Right lobe of liver (tissue), 6 donors: ENCODE measurements at regions not wholly inside any gene's neighbourhood (a gene's known extent, or its start where the extent isn't known, plus 50 kb on each side); places are given as distances from the start of the nearest gene placed in this dataset.
"Not testable (repeated sequence)": the region's sequence is repeated elsewhere in the genome, so short reads cannot be mapped to it uniquely, and the experiment has no call there.

ENCODE experiments used
- ATAC-seq, 4 donors: fragments of 200-7000 bp; cut with Tn5 transposase; one replicate each; pipeline ENCODE4 v1.9.1; 2020; ENCODE audit warnings: mild to moderate bottlenecking in 4 of 4, moderate library complexity in 4 of 4
- DNase-seq, 3 donors: peaks; one replicate each; pipeline ENCODE4 v3.0.0-alpha.2; 2020
- H3K27ac ChIP-seq, 3 donors: fragments of 200-600 bp; one replicate each; pipeline ENCODE4 v1.8.0; 2022
- H3K27me3 ChIP-seq, 2 donors: fragments of 200-600 bp; one replicate each; pipeline ENCODE4 v1.8.0; 2022
- H3K36me3 ChIP-seq, 4 donors: fragments of 200-600 bp; sonication (generic) in 1 of 4; one replicate each; pipeline versions ENCODE4 v1.5.1 to v1.8.0; 2017 to 2022; ENCODE audit warnings: control low read depth in 1 of 4
- H3K4me1 ChIP-seq, 4 donors: fragments of 200-600 bp; sonication (generic) in 1 of 4; one replicate each; pipeline versions ENCODE4 v1.5.1 to v1.8.0; 2017 to 2022; ENCODE audit warnings: control low read depth in 1 of 4
- H3K4me3 ChIP-seq, 3 donors: fragments of 200-600 bp; one replicate each; pipeline ENCODE4 v1.8.0; 2022
- H3K9me3 ChIP-seq, 4 donors: fragments of 200-600 bp; sonication (generic) in 1 of 4; one replicate each; pipeline versions ENCODE4 v1.5.1 to v1.8.0; 2017 to 2022; ENCODE audit warnings: control low read depth in 1 of 4
- POLR2A ChIP-seq: fragments of 450-650 bp; IDR thresholded peaks from one replicate; pipeline ENCODE4 v1.6.1; 2017; ENCODE audit warnings: antibody characterized with exemption, mild to moderate bottlenecking
- WGBS: methylation state at CpG from one replicate; pipeline ENCODE4 v1.1.6; 2018; ENCODE audit warnings: low coverage, low lambda C conversion rate; ENCODE audit not compliant: insufficient coverage; ENCODE audit errors: missing lambda C conversion rate; 5-methylcytosine and 5-hydroxymethylcytosine counted together
- intact Hi-C, 2 donors: fragments of 100-400 bp; cut with DNase I; formaldehyde crosslinking; loops; one replicate each; pipeline versions ENCODE4 v1.11.2 to v1.14.1; 2022
- TF ChIP-seq, protein P1 (sequence below), 4 donors: fragments of 200-600 bp in 3 of 4; fragments of 450-650 bp in 1 of 4; IDR thresholded peaks; one replicate each; pipeline versions ENCODE4 v1.5.1 to v1.8.0; 2016 to 2022; ENCODE audit warnings: antibody characterized with exemption in 4 of 4, mild to moderate bottlenecking in 2 of 4
- donor health status: DM: no; HTN: yes; CAD: no.
- donor health status: DM: no; HTN: no; CAD: no.
- donor health status: DM: no; HTN: no; CAD: no.
- donor health status: DM: no; HTN: yes; CAD: no.
- donor health status: DM: no; HTN: yes; CAD: no.

DNA sequence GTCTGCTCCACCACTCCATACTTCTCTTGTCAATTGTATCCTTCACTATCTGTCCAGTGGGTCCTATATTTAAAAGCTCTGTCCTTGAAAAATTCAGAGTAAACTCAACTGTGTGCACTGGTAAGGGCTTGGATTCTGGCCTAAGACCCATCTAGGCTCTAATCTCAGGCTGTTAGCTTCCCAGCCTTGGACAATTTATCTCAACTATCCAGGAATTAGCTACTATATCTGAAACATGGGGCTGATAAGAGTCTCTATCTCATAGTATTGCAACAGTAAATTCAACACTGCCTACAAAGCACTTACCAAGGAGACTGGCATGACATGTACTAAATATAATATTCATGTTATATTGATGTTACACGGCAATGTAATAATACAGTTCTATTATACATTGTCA lies 303.4 kb downstream of the XPNPEP1 start:
- Histone ChIP-seq H3K27me3 (no peaks in the 10 kb centered on the region), H3K27ac (no peak overlapping the region), H3K9me3 (no peaks in the 10 kb centered on the region), H3K36me3 (no peaks in the 10 kb centered on the region), H3K4me1 (peaks cover 0 to 3% (median 0%) of the 10 kb centered on the region in 4 donors), H3K4me3 (no peak overlapping the region)
- TF ChIP-seq, protein P1, sequence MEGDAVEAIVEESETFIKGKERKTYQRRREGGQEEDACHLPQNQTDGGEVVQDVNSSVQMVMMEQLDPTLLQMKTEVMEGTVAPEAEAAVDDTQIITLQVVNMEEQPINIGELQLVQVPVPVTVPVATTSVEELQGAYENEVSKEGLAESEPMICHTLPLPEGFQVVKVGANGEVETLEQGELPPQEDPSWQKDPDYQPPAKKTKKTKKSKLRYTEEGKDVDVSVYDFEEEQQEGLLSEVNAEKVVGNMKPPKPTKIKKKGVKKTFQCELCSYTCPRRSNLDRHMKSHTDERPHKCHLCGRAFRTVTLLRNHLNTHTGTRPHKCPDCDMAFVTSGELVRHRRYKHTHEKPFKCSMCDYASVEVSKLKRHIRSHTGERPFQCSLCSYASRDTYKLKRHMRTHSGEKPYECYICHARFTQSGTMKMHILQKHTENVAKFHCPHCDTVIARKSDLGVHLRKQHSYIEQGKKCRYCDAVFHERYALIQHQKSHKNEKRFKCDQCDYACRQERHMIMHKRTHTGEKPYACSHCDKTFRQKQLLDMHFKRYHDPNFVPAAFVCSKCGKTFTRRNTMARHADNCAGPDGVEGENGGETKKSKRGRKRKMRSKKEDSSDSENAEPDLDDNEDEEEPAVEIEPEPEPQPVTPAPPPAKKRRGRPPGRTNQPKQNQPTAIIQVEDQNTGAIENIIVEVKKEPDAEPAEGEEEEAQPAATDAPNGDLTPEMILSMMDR (IDR thresholded peaks at IDR 0.05), result no peak
- TF ChIP-seq POLR2A, result no peak
- intact Hi-C loops, result no loop called here
- WGBS, result 83% methylated on average over 1 of the region's 1 CpG
- DNase-seq, result no peak
- no peak for ATAC-seq

DNA sequence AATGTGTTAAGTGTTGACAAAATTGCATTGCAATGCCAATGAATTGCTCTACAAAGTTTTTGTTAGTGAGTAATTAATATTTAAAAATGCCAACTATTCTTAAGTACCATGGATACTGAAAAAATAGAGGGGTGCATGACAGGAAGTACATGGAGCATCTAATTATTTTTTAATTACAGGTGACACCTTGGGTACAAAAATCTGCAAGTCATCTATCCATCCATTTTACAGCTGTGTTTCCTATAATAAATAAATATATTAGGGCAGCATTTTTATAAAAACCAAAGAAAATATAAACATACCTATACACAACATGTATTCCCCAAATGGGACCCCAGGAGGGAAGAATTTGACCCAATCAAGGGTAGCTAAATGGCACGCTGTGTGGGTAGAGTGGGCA lies 304.6 kb downstream of the XPNPEP1 start:
- Histone ChIP-seq H3K4me1 (no peaks in the 10 kb centered on the region), H3K36me3 (no peaks in the 10 kb centered on the region), H3K4me3 (no peak overlapping the region), H3K27ac (no peak overlapping the region), H3K9me3 (no peaks in the 10 kb centered on the region), H3K27me3 (no peaks in the 10 kb centered on the region)
- 69% methylated on average over 1 of the region's 1 CpG for WGBS
- TF ChIP-seq, protein P1 (IDR thresholded peaks at IDR 0.05), result no peak
- no peak for TF ChIP-seq POLR2A
- DNase-seq (no peak), ATAC-seq (no peak)
- intact Hi-C loops, result no loop called here

DNA sequence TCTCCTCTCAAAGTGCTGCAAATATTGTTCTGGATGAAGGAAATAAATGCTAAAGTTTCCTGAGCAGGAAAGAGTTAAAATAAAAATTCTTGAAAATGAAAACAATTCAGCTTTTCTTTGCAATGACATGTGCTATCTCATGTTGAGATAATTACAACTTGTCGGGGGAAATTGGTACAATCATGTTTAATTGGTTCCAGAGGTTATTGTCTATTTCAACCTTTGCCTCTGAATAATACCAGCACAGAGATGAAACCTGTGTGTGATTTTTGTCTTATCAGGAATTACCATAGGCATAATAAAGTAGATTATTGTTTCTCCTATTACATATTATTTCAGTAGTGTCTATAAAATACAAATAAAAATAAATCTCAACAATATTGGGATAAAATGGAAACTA lies 305.0 kb downstream of the XPNPEP1 start:
- WGBS, result 0% methylated on average over 1 of the region's 1 CpG
- Histone ChIP-seq H3K36me3 (no peaks in the 10 kb centered on the region), H3K4me3 (no peak overlapping the region), H3K27me3 (no peaks in the 10 kb centered on the region), H3K4me1 (no peaks in the 10 kb centered on the region), H3K9me3 (no peaks in the 10 kb centered on the region), H3K27ac (no peak overlapping the region)
- ATAC-seq (no peak), DNase-seq (no peak)
- intact Hi-C loops, result no loop called here
- TF ChIP-seq, protein P1 (IDR thresholded peaks at IDR 0.05), result no peak
- TF ChIP-seq POLR2A, result no peak

DNA sequence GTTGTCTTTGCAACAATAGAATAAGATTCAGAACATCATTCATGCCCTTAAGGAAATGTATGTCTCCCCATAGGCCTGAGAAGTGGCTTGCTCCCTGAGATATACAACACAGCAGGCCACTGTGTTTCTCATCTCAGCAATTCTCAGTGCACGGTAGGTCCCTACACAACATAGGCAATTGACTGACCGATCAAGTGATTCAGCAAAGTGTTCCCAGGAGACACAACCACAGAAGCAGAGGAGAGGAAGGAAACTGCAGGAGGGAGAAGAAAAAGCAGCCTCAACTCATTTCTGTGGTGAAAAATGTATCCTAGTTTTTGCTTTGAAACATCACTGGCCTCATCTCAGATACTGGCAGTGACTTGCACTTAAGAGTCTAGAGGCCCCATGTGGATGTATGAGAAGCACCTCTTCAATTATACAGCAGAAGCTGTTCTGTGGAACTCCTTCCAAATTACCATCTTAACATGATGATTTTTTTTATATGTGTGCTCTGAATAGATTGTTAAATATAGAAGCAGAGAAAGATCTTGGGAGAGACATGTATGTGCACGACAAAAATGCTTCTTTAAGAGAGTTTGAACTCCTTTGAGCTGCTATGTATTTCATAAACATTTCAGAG lies 306.8 kb downstream of the XPNPEP1 start:
- intact Hi-C loops, result no loop called here
- Histone ChIP-seq H3K4me1 (no peaks in the 10 kb centered on the region), H3K9me3 (no peaks in the 10 kb centered on the region), H3K27ac (no peak overlapping the region), H3K4me3 (no peak overlapping the region), H3K36me3 (no peaks in the 10 kb centered on the region), H3K27me3 (no peaks in the 10 kb centered on the region)
- TF ChIP-seq, protein P1 (IDR thresholded peaks at IDR 0.05), result no peak
- TF ChIP-seq POLR2A, result no peak
- WGBS, result 59% methylated on average over 3 of the region's 3 CpGs
- ATAC-seq, result no peak
- no peak for DNase-seq

DNA sequence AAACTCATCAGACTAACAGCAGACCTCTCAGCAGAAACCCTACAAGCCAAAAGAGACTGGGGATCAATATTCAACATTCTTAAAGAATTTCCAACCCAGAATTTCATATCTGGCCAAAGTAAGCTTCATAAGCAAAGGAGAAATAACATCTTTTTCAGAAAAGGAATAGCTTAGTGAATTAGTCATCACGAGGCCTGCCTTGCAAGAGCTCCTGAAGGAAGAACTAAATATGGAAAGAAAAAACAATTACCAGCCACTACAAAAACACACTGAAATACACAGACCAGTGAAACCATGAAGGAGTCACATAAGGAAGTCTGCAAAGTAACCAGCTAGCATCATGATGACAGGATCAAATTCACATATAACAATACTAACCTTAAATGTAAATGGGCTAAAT lies 328.0 kb downstream of the XPNPEP1 start:
- ATAC-seq, H3K27me3 ChIP-seq, H3K27ac ChIP-seq, intact Hi-C loops, H3K4me3 ChIP-seq, DNase-seq, H3K9me3 ChIP-seq, H3K36me3 ChIP-seq, H3K4me1 ChIP-seq: not testable (repeated sequence)
- WGBS, result 76% methylated on average over 1 of the region's 1 CpG
